ENCODE measurements at regions not wholly inside any gene's neighbourhood (a gene's known extent, or its start where the extent isn't known, plus 50 kb on each side); places are given as distances from the start of the nearest gene placed in this dataset.

DNA sequence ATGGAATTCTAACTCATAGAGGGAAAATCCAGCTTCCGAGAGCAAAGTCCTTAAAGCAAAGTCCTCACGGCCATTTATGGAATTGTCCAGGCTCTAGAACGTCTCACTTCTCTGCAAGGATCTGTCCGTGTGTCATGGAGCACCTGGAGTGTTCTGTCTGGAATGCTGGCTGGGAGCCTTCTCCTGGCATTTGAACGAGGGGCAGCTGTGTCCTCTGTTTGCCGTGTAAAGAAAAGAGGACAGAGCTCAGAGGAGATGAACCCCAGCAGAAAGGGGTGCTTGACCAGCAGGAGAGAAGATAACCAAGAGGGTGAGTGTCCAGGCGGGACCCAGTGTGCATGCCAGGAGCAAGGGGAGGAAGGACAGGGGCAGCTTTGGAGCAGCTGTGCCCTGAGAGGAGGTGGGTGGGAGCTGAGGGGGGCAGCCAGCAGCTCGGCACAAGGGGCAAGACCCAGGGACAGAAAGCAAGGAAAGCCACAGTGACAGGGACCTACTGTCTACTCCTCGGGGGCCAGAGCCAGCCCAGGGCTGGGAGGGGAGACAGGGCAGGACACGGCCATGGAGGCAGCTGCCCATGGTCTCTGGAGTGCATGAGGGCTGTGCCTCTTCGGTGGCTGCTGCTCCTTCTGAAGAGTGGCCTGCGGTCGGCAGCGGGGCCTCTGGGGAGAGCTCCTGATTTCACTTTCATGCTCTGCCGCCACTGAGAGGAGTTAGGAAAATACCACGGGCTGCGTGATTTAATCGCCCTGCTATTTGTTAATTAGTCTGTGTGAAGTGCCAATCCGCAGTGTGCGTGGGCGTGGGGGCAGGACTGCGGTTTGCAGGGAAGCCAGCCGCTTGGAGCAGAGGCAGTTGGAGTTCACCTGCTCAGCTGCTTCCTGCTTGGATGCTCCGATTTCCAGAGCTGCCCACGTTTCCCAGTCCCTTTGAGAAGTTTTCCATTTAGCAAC, 149.3 kb upstream of the SHH start (continued):
- TF ChIP-seq, protein P1, sequence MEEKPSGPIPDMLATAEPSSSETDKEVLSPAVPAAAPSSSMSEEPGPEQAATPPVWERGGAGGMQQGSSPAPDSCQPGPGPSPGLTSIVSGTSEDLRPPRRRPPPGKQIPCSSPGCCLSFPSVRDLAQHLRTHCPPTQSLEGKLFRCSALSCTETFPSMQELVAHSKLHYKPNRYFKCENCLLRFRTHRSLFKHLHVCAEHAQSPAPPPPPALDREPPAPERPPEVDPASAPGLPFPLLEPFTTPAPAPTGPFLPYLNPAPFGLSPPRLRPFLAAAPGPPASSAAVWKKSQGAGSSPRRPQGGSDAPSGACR (CRISPR knock-in tag; IDR thresholded peaks at IDR 0.05), result no peak
- TF ChIP-seq ZNF446 (CRISPR knock-in tag; IDR thresholded peaks at IDR 0.05) (no peak), SIX4 (CRISPR knock-in tag; IDR thresholded peaks at IDR 0.05) (no peak), CBX2 (IDR thresholded peaks at IDR 0.05; ENCODE audit: low read depth, low read length) (no peak), CBX2 (CRISPR knock-in tag; IDR thresholded peaks at IDR 0.05; ENCODE audit: low read depth) (no peak), HMG20B (CRISPR knock-in tag; conservative IDR thresholded peaks at IDR 0.05) (no peak), ZMYM3 (CRISPR knock-in tag; IDR thresholded peaks at IDR 0.05) (no peak), ISL2 (CRISPR knock-in tag; IDR thresholded peaks at IDR 0.05) (no peak; the same call in 1 of the 2 replicates), ZNF570 (CRISPR knock-in tag; IDR thresholded peaks at IDR 0.05; ENCODE audit: borderline replicate concordance) (no peak), TBL1XR1 (IDR thresholded peaks at IDR 0.05; ENCODE audit: borderline replicate concordance, low read length, partially characterized antibody) (no peak), LCORL (IDR thresholded peaks at IDR 0.05) (no peak), LCORL (CRISPR knock-in tag; IDR thresholded peaks at IDR 0.05) (no peak), ZNF234 (CRISPR knock-in tag; conservative IDR thresholded peaks at IDR 0.05) (no peak), HOXA3 (CRISPR knock-in tag; IDR thresholded peaks at IDR 0.05) (no peak), ZNF674 (CRISPR knock-in tag; IDR thresholded peaks at IDR 0.05; ENCODE audit: low read depth) (no peak), ZFP36L1 (CRISPR knock-in tag; IDR thresholded peaks at IDR 0.05) (no peak), NFYB (CRISPR knock-in tag; IDR thresholded peaks at IDR 0.05) (no peak), ELF3 (CRISPR knock-in tag; IDR thresholded peaks at IDR 0.05) (0 out of 2 replicates have a peak, but pooled peaks have one; percentile 24), ZNF20 (CRISPR knock-in tag; IDR thresholded peaks at IDR 0.05) (no peak), ZKSCAN8 (CRISPR knock-in tag; IDR thresholded peaks at IDR 0.05; ENCODE audit: borderline replicate concordance) (no peak)
- TF ChIP-seq, protein P2, sequence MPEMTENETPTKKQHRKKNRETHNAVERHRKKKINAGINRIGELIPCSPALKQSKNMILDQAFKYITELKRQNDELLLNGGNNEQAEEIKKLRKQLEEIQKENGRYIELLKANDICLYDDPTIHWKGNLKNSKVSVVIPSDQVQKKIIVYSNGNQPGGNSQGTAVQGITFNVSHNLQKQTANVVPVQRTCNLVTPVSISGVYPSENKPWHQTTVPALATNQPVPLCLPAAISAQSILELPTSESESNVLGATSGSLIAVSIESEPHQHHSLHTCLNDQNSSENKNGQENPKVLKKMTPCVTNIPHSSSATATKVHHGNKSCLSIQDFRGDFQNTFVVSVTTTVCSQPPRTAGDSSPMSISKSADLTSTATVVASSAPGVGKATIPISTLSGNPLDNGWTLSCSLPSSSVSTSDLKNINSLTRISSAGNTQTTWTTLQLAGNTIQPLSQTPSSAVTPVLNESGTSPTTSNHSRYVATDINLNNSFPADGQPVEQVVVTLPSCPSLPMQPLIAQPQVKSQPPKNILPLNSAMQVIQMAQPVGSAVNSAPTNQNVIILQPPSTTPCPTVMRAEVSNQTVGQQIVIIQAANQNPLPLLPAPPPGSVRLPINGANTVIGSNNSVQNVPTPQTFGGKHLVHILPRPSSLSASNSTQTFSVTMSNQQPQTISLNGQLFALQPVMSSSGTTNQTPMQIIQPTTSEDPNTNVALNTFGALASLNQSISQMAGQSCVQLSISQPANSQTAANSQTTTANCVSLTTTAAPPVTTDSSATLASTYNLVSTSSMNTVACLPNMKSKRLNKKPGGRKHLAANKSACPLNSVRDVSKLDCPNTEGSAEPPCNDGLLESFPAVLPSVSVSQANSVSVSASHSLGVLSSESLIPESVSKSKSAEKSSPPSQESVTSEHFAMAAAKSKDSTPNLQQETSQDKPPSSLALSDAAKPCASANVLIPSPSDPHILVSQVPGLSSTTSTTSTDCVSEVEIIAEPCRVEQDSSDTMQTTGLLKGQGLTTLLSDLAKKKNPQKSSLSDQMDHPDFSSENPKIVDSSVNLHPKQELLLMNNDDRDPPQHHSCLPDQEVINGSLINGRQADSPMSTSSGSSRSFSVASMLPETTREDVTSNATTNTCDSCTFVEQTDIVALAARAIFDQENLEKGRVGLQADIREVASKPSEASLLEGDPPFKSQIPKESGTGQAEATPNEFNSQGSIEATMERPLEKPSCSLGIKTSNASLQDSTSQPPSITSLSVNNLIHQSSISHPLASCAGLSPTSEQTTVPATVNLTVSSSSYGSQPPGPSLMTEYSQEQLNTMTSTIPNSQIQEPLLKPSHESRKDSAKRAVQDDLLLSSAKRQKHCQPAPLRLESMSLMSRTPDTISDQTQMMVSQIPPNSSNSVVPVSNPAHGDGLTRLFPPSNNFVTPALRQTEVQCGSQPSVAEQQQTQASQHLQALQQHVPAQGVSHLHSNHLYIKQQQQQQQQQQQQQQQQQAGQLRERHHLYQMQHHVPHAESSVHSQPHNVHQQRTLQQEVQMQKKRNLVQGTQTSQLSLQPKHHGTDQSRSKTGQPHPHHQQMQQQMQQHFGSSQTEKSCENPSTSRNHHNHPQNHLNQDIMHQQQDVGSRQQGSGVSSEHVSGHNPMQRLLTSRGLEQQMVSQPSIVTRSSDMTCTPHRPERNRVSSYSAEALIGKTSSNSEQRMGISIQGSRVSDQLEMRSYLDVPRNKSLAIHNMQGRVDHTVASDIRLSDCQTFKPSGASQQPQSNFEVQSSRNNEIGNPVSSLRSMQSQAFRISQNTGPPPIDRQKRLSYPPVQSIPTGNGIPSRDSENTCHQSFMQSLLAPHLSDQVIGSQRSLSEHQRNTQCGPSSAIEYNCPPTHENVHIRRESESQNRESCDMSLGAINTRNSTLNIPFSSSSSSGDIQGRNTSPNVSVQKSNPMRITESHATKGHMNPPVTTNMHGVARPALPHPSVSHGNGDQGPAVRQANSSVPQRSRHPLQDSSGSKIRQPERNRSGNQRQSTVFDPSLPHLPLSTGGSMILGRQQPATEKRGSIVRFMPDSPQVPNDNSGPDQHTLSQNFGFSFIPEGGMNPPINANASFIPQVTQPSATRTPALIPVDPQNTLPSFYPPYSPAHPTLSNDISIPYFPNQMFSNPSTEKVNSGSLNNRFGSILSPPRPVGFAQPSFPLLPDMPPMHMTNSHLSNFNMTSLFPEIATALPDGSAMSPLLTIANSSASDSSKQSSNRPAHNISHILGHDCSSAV (CRISPR knock-in tag; IDR thresholded peaks at IDR 0.05; ENCODE audit: borderline replicate concordance), result no peak
- TF ChIP-seq, protein P3, sequence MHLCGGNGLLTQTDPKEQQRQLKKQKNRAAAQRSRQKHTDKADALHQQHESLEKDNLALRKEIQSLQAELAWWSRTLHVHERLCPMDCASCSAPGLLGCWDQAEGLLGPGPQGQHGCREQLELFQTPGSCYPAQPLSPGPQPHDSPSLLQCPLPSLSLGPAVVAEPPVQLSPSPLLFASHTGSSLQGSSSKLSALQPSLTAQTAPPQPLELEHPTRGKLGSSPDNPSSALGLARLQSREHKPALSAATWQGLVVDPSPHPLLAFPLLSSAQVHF (CRISPR knock-in tag; IDR thresholded peaks at IDR 0.05), result no peak

Measured in HepG2 (cell line).